ENCODE measurements at regions not wholly inside any gene's neighbourhood (a gene's known extent, or its start where the extent isn't known, plus 50 kb on each side); places are given as distances from the start of the nearest gene placed in this dataset.
A peak's percentile ranks its signal among the peaks of the same experiment; 100 is the strongest.

DNA sequence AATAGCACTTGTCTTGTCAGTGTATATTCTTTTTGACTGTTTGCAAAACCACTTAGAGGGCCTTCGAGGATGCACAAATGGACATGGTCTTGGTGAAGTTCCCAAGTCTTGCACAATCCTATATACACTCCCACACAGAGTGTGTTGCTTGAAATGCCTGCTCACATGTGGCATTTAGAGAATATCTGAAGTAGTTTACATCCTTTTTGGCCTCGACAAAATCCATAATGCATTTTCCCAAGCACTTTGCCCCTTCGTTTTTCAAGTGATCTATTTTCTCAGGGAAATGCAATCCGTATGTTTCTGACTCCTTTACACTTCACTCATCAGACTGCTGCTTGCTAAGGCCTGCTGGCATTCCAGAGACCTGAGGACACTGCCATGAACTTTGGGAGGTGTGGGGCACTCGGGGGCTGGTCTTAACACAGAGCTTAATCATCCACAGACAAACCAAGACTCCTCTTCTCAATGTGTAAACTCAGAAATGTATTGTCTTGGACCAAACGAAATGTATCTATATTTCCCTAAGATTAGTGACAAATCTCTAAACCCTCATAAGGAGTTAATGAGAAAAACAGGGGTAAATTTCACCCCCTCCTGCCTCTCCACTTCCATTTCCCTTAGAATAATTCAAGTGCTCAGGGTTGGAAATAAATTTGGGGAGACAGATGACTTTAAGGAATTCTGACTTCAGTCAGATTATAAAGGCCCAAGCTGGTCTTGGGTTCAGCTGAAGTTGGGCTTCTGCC, 219.3 kb upstream of the APCDD1 start:
- H3K9me3 ChIP-seq (ENCODE audit: control insufficient read depth, low read depth, low read length), result no peaks in the 10 kb centered on the region
- H2AFZ ChIP-seq (ENCODE audit: control insufficient read depth, low read length), result no peak overlapping the region
- no peak for TF ChIP-seq EZH2 (IDR thresholded peaks at IDR 0.05; ENCODE audit: low read length)
- TF ChIP-seq, protein P1, sequence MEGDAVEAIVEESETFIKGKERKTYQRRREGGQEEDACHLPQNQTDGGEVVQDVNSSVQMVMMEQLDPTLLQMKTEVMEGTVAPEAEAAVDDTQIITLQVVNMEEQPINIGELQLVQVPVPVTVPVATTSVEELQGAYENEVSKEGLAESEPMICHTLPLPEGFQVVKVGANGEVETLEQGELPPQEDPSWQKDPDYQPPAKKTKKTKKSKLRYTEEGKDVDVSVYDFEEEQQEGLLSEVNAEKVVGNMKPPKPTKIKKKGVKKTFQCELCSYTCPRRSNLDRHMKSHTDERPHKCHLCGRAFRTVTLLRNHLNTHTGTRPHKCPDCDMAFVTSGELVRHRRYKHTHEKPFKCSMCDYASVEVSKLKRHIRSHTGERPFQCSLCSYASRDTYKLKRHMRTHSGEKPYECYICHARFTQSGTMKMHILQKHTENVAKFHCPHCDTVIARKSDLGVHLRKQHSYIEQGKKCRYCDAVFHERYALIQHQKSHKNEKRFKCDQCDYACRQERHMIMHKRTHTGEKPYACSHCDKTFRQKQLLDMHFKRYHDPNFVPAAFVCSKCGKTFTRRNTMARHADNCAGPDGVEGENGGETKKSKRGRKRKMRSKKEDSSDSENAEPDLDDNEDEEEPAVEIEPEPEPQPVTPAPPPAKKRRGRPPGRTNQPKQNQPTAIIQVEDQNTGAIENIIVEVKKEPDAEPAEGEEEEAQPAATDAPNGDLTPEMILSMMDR (optimal IDR thresholded peaks at IDR 0.05 in 1 of 3, IDR thresholded peaks at IDR 0.05 in 1 of 3, conservative IDR thresholded peaks at IDR 0.05 in 1 of 3; ENCODE audit: extremely low read depth in 1 of 3, insufficient read depth in 2 of 3, low read length in 3 of 3), result no peak
- FAIRE-seq (peak; percentile 73), DNase-seq (ENCODE audit: low read depth, low spot score) (peak; percentile 11)
- no peaks in the 10 kb centered on the region for H4K20me1 ChIP-seq (ENCODE audit: control insufficient read depth, extremely low read depth, insufficient read depth, low read length)
- no peaks in the 10 kb centered on the region for H3K9me1 ChIP-seq (ENCODE audit: control insufficient read depth, extremely low read depth, insufficient read depth, low read length)
- H3K27ac ChIP-seq (ENCODE audit: control insufficient read depth, insufficient read depth, low read length), result peak overlapping the region; percentile 4
- no peaks in the 10 kb centered on the region for H3K79me2 ChIP-seq (ENCODE audit: control insufficient read depth, insufficient read depth, low read length)
- H3K36me3 ChIP-seq (ENCODE audit: control insufficient read depth in 2 of 2, extremely low read depth in 1 of 2, insufficient read depth in 2 of 2, low read length in 2 of 2), result no peaks in the 10 kb centered on the region
- no peak overlapping the region for H3K4me2 ChIP-seq (ENCODE audit: control insufficient read depth, extremely low read depth, insufficient read depth, low read depth, low read length)
- H3K4me3 ChIP-seq (ENCODE audit: control insufficient read depth in 2 of 3, extremely low read depth in 1 of 3, insufficient read depth in 2 of 3, low read depth in 1 of 3, low read length in 3 of 3), result no peak overlapping the region
- H3K27me3 ChIP-seq (ENCODE audit: control insufficient read depth, extremely low read depth, insufficient read depth, low read length), result no peaks in the 10 kb centered on the region
- dilution Hi-C loops (cut with MboI; ENCODE audit: extremely low pct_ligation_motif_present, low sequenced_read_pairs), result no loop called here
- H3K9ac ChIP-seq (ENCODE audit: control insufficient read depth, extremely low read depth, insufficient read depth, low read length), result no peak overlapping the region
- H3K4me1 ChIP-seq (ENCODE audit: control insufficient read depth, extremely low read depth, insufficient read depth, low read length), result peaks cover 13% of the 10 kb centered on the region

GRCh38 chr18:10235661-10235952, 218.8 kb upstream of the APCDD1 start:
- no peaks in the 10 kb centered on the region for H3K36me3 ChIP-seq (ENCODE audit: control insufficient read depth in 2 of 2, extremely low read depth in 1 of 2, insufficient read depth in 2 of 2, low read length in 2 of 2)
- H3K9ac ChIP-seq (ENCODE audit: control insufficient read depth, extremely low read depth, insufficient read depth, low read length), result no peak overlapping the region
- H4K20me1 ChIP-seq (ENCODE audit: control insufficient read depth, extremely low read depth, insufficient read depth, low read length), result no peaks in the 10 kb centered on the region
- no peaks in the 10 kb centered on the region for H3K9me3 ChIP-seq (ENCODE audit: control insufficient read depth, low read depth, low read length)
- no peak for FAIRE-seq
- dilution Hi-C loops (cut with MboI; ENCODE audit: extremely low pct_ligation_motif_present, low sequenced_read_pairs), result no loop called here
- H3K9me1 ChIP-seq (ENCODE audit: control insufficient read depth, extremely low read depth, insufficient read depth, low read length), result no peaks in the 10 kb centered on the region
- H3K27me3 ChIP-seq (ENCODE audit: control insufficient read depth, extremely low read depth, insufficient read depth, low read length), result no peaks in the 10 kb centered on the region
- no peak overlapping the region for H3K4me3 ChIP-seq (ENCODE audit: control insufficient read depth in 2 of 3, extremely low read depth in 1 of 3, insufficient read depth in 2 of 3, low read depth in 1 of 3, low read length in 3 of 3)
- H3K4me1 ChIP-seq (ENCODE audit: control insufficient read depth, extremely low read depth, insufficient read depth, low read length), result peaks cover 13% of the 10 kb centered on the region
- TF ChIP-seq, protein P1 (optimal IDR thresholded peaks at IDR 0.05 in 1 of 3, IDR thresholded peaks at IDR 0.05 in 1 of 3, conservative IDR thresholded peaks at IDR 0.05 in 1 of 3; ENCODE audit: extremely low read depth in 1 of 3, insufficient read depth in 2 of 3, low read length in 3 of 3), result no peak
- TF ChIP-seq EZH2 (IDR thresholded peaks at IDR 0.05; ENCODE audit: low read length), result no peak
- no peak overlapping the region for H3K4me2 ChIP-seq (ENCODE audit: control insufficient read depth, extremely low read depth, insufficient read depth, low read depth, low read length)
- H2AFZ ChIP-seq (ENCODE audit: control insufficient read depth, low read length), result no peak overlapping the region
- DNase-seq (ENCODE audit: low read depth, low spot score), result no peak
- H3K79me2 ChIP-seq (ENCODE audit: control insufficient read depth, insufficient read depth, low read length), result no peaks in the 10 kb centered on the region
- H3K27ac ChIP-seq (ENCODE audit: control insufficient read depth, insufficient read depth, low read length), result no peak overlapping the region

Measured in keratinocyte (primary cell).